ENCODE measurements at regions not wholly inside any gene's neighbourhood (a gene's known extent, or its start where the extent isn't known, plus 50 kb on each side); places are given as distances from the start of the nearest gene placed in this dataset.
"Not testable (repeated sequence)": the region's sequence is repeated elsewhere in the genome, so short reads cannot be mapped to it uniquely, and the experiment has no call there.

- no peaks in the 10 kb centered on the region for H3K4me1 ChIP-seq
- H3K4me3 ChIP-seq: no peak overlapping the region
- DNase-seq (ENCODE audit: low spot score in 2 of 2): no peak
- no peaks in the 10 kb centered on the region for H3K9me3 ChIP-seq
- H3K36me3 ChIP-seq (replicated peaks): no peaks in the 10 kb centered on the region
- in situ Hi-C loops (cut with MboI; ENCODE audit: low sequenced_read_pairs): no loop called here
- no peaks in the 10 kb centered on the region for H3K27me3 ChIP-seq (ENCODE audit: low read depth)
Observed at GRCh38 chr5:155826611-155827507, 500.1 kb upstream of the SGCD start.

- DNase-seq (ENCODE audit: low spot score in 2 of 2); in situ Hi-C loops (cut with MboI; ENCODE audit: low sequenced_read_pairs); H3K9me3 ChIP-seq; H3K36me3 ChIP-seq (replicated peaks); H3K27me3 ChIP-seq (ENCODE audit: low read depth); H3K4me3 ChIP-seq; H3K4me1 ChIP-seq: not testable (repeated sequence)
Observed at GRCh38 chr5:155827508-155827815, 499.5 kb upstream of the SGCD start.

- H3K27me3 ChIP-seq (ENCODE audit: low read depth): no peaks in the 10 kb centered on the region
- H3K36me3 ChIP-seq (replicated peaks): no peaks in the 10 kb centered on the region
- H3K4me3 ChIP-seq: no peak overlapping the region
- DNase-seq (ENCODE audit: low spot score in 2 of 2): no peak
- H3K4me1 ChIP-seq: no peaks in the 10 kb centered on the region
- no peaks in the 10 kb centered on the region for H3K9me3 ChIP-seq
- in situ Hi-C loops (cut with MboI; ENCODE audit: low sequenced_read_pairs): no loop called here
Observed at GRCh38 chr5:155827949-155828348, 499.0 kb upstream of the SGCD start.

GRCh38 chr5:155831491-155831890 lies 495.5 kb upstream of the SGCD start:
- no peaks in the 10 kb centered on the region for H3K4me1 ChIP-seq
- no peaks in the 10 kb centered on the region for H3K9me3 ChIP-seq
- in situ Hi-C loops (cut with MboI; ENCODE audit: low sequenced_read_pairs): no loop called here
- no peaks in the 10 kb centered on the region for H3K36me3 ChIP-seq (replicated peaks)
- H3K4me3 ChIP-seq: no peak overlapping the region
- H3K27me3 ChIP-seq (ENCODE audit: low read depth): no peaks in the 10 kb centered on the region
- no peak for DNase-seq (ENCODE audit: low spot score in 2 of 2)

- in situ Hi-C loops (cut with MboI; ENCODE audit: low sequenced_read_pairs): no loop called here
- no peaks in the 10 kb centered on the region for H3K4me1 ChIP-seq
- DNase-seq (ENCODE audit: low spot score in 2 of 2): no peak
- no peaks in the 10 kb centered on the region for H3K9me3 ChIP-seq
- no peaks in the 10 kb centered on the region for H3K27me3 ChIP-seq (ENCODE audit: low read depth)
- no peaks in the 10 kb centered on the region for H3K36me3 ChIP-seq (replicated peaks)
- H3K4me3 ChIP-seq: no peak overlapping the region
Observed at GRCh38 chr5:155833287-155833686, 493.7 kb upstream of the SGCD start.

GRCh38 chr5:155834271-155834975 lies 492.5 kb upstream of the SGCD start:
- Histone ChIP-seq H3K36me3 (replicated peaks) (no peaks in the 10 kb centered on the region), H3K4me3 (no peak overlapping the region), H3K27me3 (ENCODE audit: low read depth) (no peaks in the 10 kb centered on the region), H3K4me1 (no peaks in the 10 kb centered on the region), H3K9me3 (no peaks in the 10 kb centered on the region)
- DNase-seq (ENCODE audit: low spot score in 2 of 2): no peak
- in situ Hi-C loops (cut with MboI; ENCODE audit: low sequenced_read_pairs): no loop called here

- Histone ChIP-seq H3K27me3 (ENCODE audit: low read depth) (no peaks in the 10 kb centered on the region), H3K9me3 (no peaks in the 10 kb centered on the region), H3K4me1 (no peaks in the 10 kb centered on the region), H3K36me3 (replicated peaks) (no peaks in the 10 kb centered on the region), H3K4me3 (no peak overlapping the region)
- in situ Hi-C loops (cut with MboI; ENCODE audit: low sequenced_read_pairs): no loop called here
- DNase-seq (ENCODE audit: low spot score in 2 of 2): no peak
Observed at GRCh38 chr5:155836089-155836803, 490.7 kb upstream of the SGCD start.

- DNase-seq (ENCODE audit: low spot score in 2 of 2): no peak
- H3K27me3 ChIP-seq (ENCODE audit: low read depth): no peaks in the 10 kb centered on the region
- no peaks in the 10 kb centered on the region for H3K4me1 ChIP-seq
- no peaks in the 10 kb centered on the region for H3K9me3 ChIP-seq
- no peaks in the 10 kb centered on the region for H3K36me3 ChIP-seq (replicated peaks)
- in situ Hi-C loops (cut with MboI; ENCODE audit: low sequenced_read_pairs): no loop called here
- H3K4me3 ChIP-seq: no peak overlapping the region
Observed at GRCh38 chr5:155838394-155838793, 488.6 kb upstream of the SGCD start.

- Histone ChIP-seq H3K36me3 (replicated peaks) (no peaks in the 10 kb centered on the region), H3K27me3 (ENCODE audit: low read depth) (no peaks in the 10 kb centered on the region), H3K4me1 (no peaks in the 10 kb centered on the region), H3K4me3 (no peak overlapping the region), H3K9me3 (no peaks in the 10 kb centered on the region)
- in situ Hi-C loops (cut with MboI; ENCODE audit: low sequenced_read_pairs): no loop called here
- DNase-seq (ENCODE audit: low spot score in 2 of 2): no peak
Observed at GRCh38 chr5:155839251-155840037, 487.5 kb upstream of the SGCD start.

GRCh38 chr5:155844542-155844941 lies 482.4 kb upstream of the SGCD start:
- Histone ChIP-seq H3K27me3 (ENCODE audit: low read depth) (no peaks in the 10 kb centered on the region), H3K36me3 (replicated peaks) (no peaks in the 10 kb centered on the region), H3K9me3 (no peaks in the 10 kb centered on the region), H3K4me1 (no peaks in the 10 kb centered on the region), H3K4me3 (no peak overlapping the region)
- no peak for DNase-seq (ENCODE audit: low spot score in 2 of 2)
- in situ Hi-C loops (cut with MboI; ENCODE audit: low sequenced_read_pairs): no loop called here

GRCh38 chr5:155850370-155850769 lies 476.6 kb upstream of the SGCD start:
- Histone ChIP-seq H3K36me3 (replicated peaks) (no peaks in the 10 kb centered on the region), H3K27me3 (ENCODE audit: low read depth) (no peaks in the 10 kb centered on the region), H3K9me3 (no peaks in the 10 kb centered on the region), H3K4me1 (no peaks in the 10 kb centered on the region), H3K4me3 (no peak overlapping the region)
- in situ Hi-C loops (cut with MboI; ENCODE audit: low sequenced_read_pairs): no loop called here
- DNase-seq (ENCODE audit: low spot score in 2 of 2): no peak

GRCh38 chr5:155866971-155867370 lies 460.0 kb upstream of the SGCD start:
- in situ Hi-C loops (cut with MboI; ENCODE audit: low sequenced_read_pairs): no loop called here
- no peak overlapping the region for H3K4me3 ChIP-seq
- DNase-seq (ENCODE audit: low spot score in 2 of 2): no peak
- H3K4me1 ChIP-seq: no peaks in the 10 kb centered on the region
- no peaks in the 10 kb centered on the region for H3K9me3 ChIP-seq
- peaks cover 3% of the 10 kb centered on the region; the same call in 1 of the 2 replicates for H3K27me3 ChIP-seq (ENCODE audit: low read depth)
- no peaks in the 10 kb centered on the region for H3K36me3 ChIP-seq (replicated peaks)

- Histone ChIP-seq H3K27me3 (ENCODE audit: low read depth) (peaks cover 5% of the 10 kb centered on the region; the same call in 1 of the 2 replicates), H3K4me1 (no peaks in the 10 kb centered on the region), H3K9me3 (no peaks in the 10 kb centered on the region), H3K36me3 (replicated peaks) (no peaks in the 10 kb centered on the region), H3K4me3 (no peak overlapping the region)
- DNase-seq (ENCODE audit: low spot score in 2 of 2): no peak
- in situ Hi-C loops (cut with MboI; ENCODE audit: low sequenced_read_pairs): no loop called here
Observed at GRCh38 chr5:155867522-155868088, 459.4 kb upstream of the SGCD start.
